B cell (primary cell): ENCODE measurements at regions not wholly inside any gene's neighbourhood (a gene's known extent, or its start where the extent isn't known, plus 50 kb on each side); places are given as distances from the start of the nearest gene placed in this dataset.

Experiments used
- ATAC-seq: fragments of 200-7000 bp; cut with Tn5 transposase; one replicate; pipeline ENCODE4 v1.10.0; 2021; ENCODE audit warnings: low read depth, mild to moderate bottlenecking, moderate number of reproducible peaks, moderate library complexity
- CTCF ChIA-PET: fragments of 350-600 bp; sonication (Branson Sonifier 250); formaldehyde crosslinking; loops from one replicate; lab custom pipeline; 2021; ENCODE audit warnings: antibody characterized with exemption, inconsistent platforms; lab: Charles Lee
- POLR2A ChIA-PET: fragments of 350-600 bp; sonication (Branson Sonifier 250); formaldehyde crosslinking; loops from one replicate; lab custom pipeline; 2021; ENCODE audit warnings: antibody characterized with exemption; lab: Charles Lee
- DNase-seq: peaks from one replicate; pipeline ENCODE4 v3.0.0; 2013
- H2AFZ ChIP-seq: 2 replicates; pipeline ENCODE4 v1.6.1; 2012; ENCODE audit warnings: mild to moderate bottlenecking, low read depth, low read length; ENCODE audit not compliant: insufficient read depth, poor library complexity, severe bottlenecking
- H3K27ac ChIP-seq, 2 donors: 1 replicate in 1 of 2; 2 replicates in 1 of 2; pipeline ENCODE4 v1.5.1; 2012 to 2013; ENCODE audit warnings: low read length in 2 of 2, mild to moderate bottlenecking in 2 of 2, moderate library complexity in 1 of 2
- H3K27me3 ChIP-seq, 4 experiments: fragments of 200-600 bp in 1 of 4; sonication (generic) in 1 of 4; replicated peaks in 1 of 4; 1 replicate in 2 of 4; 2 replicates in 2 of 4; pipeline versions ENCODE4 v1.6.1 to v1.7.0; 2013 to 2016; ENCODE audit warnings: low read length in 3 of 4, mild to moderate bottlenecking in 2 of 4, mixed read lengths in 1 of 4, moderate library complexity in 1 of 4; ENCODE audit not compliant: insufficient read depth in 4 of 4, control insufficient read depth in 3 of 4; ENCODE audit errors: control extremely low read depth in 1 of 4
- H3K36me3 ChIP-seq, 2 experiments: replicated peaks in 1 of 2; 1 replicate in 1 of 2; 2 replicates in 1 of 2; pipeline versions ENCODE4 v1.6.1 to v1.7.1; 2013; ENCODE audit warnings: low read length in 1 of 2; ENCODE audit not compliant: insufficient read depth in 2 of 2, control insufficient read depth in 1 of 2; ENCODE audit errors: control extremely low read depth in 1 of 2, extremely low read depth in 1 of 2
- H3K4me1 ChIP-seq, 2 donors: fragments of 200-600 bp in 1 of 2; sonication (generic) in 1 of 2; 1 replicate in 1 of 2; 2 replicates in 1 of 2; pipeline versions ENCODE4 v1.5.1 to v1.6.1; 2013 to 2017; ENCODE audit warnings: low read length in 2 of 2; ENCODE audit not compliant: control insufficient read depth in 2 of 2, insufficient read depth in 2 of 2
- H3K4me2 ChIP-seq: replicated peaks from 2 replicates; pipeline ENCODE3; 2012; ENCODE audit warnings: mild to moderate bottlenecking, low read depth, low read length; ENCODE audit not compliant: poor library complexity, severe bottlenecking
- H3K4me3 ChIP-seq, 5 experiments: fragments of 200-600 bp in 1 of 5; sonication (generic) in 1 of 5; 1 replicate in 3 of 5; 2 replicates in 2 of 5; pipeline versions ENCODE4 v1.5.1 to v1.7.0; 2011 to 2016; ENCODE audit warnings: low read length in 4 of 5, mild to moderate bottlenecking in 4 of 5, low read depth in 2 of 5, control low read depth in 1 of 5, moderate library complexity in 1 of 5; ENCODE audit not compliant: insufficient read depth in 1 of 5; ENCODE audit errors: control extremely low read depth in 1 of 5, extremely low read depth in 1 of 5
- H3K79me2 ChIP-seq: fragments of 200-600 bp; sonication (generic); one replicate; pipeline ENCODE4 v1.6.0; 2016; ENCODE audit warnings: low read length; ENCODE audit not compliant: control insufficient read depth, insufficient read depth
- H3K9ac ChIP-seq: fragments of 200-600 bp; sonication (generic); 2 replicates; pipeline ENCODE4 v1.6.1; 2017; ENCODE audit warnings: mild to moderate bottlenecking, low read length, moderate library complexity
- H3K9me3 ChIP-seq, 3 donors: one replicate each; pipeline versions ENCODE4 v1.6.1 to v1.7.1; 2013; ENCODE audit warnings: low read length in 2 of 3; ENCODE audit not compliant: control insufficient read depth in 2 of 3, insufficient read depth in 1 of 3; ENCODE audit errors: control extremely low read depth in 1 of 3
- H4K20me1 ChIP-seq: 2 replicates; pipeline ENCODE4 v1.6.0; 2012; ENCODE audit warnings: mild to moderate bottlenecking, low read length; ENCODE audit not compliant: insufficient read depth, control insufficient read depth, poor library complexity, severe bottlenecking
- H3K27ac Mint-ChIP-seq: one replicate; pipeline ENCODE4 v1.8.0; 2021; ENCODE audit warnings: mixed read lengths
- H3K27me3 Mint-ChIP-seq: one replicate; pipeline ENCODE4 v1.8.0; 2021; ENCODE audit warnings: mixed read lengths
- H3K4me1 Mint-ChIP-seq: one replicate; pipeline ENCODE4 v1.8.0; 2021; ENCODE audit warnings: mixed read lengths
- H3K4me3 Mint-ChIP-seq: one replicate; pipeline ENCODE4 v1.8.0; 2021; ENCODE audit warnings: mixed read lengths
- H3K9me3 Mint-ChIP-seq: one replicate; pipeline ENCODE4 v1.8.0; 2022; ENCODE audit warnings: mixed read lengths; ENCODE audit not compliant: insufficient read depth
- CTCF ChIP-seq: fragments of 200-600 bp; IDR thresholded peaks from one replicate; pipeline ENCODE4 v1.8.0; 2022; ENCODE audit warnings: antibody characterized with exemption, mild to moderate bottlenecking
- EZH2 ChIP-seq: IDR thresholded peaks from 2 replicates; pipeline ENCODE4 v1.6.1; 2012; ENCODE audit warnings: borderline replicate concordance, low read depth, mild to moderate bottlenecking, moderate library complexity, low read length; ENCODE audit not compliant: insufficient read depth, poor library complexity, severe bottlenecking
- WGBS: methylation state at CpG from one replicate; pipeline ENCODE4 v1.1.5; 2013; ENCODE audit warnings: missing lambda C conversion rate; ENCODE audit not compliant: insufficient coverage; 5-methylcytosine and 5-hydroxymethylcytosine counted together
- intact Hi-C: fragments of 100-400 bp; cut with micrococcal nuclease; formaldehyde crosslinking; loops from one replicate; pipeline ENCODE4 v1.10.0; 2022

- ATAC-seq: no peak
- no peak for DNase-seq
- Histone ChIP-seq H4K20me1 (no peaks in the 10 kb centered on the region), H3K4me1 (no peaks in the 10 kb centered on the region), H3K4me2 (no peak overlapping the region), H3K9me3 (no peaks in the 10 kb centered on the region), H3K4me3 (no peak overlapping the region), H3K36me3 (no peaks in the 10 kb centered on the region), H2AFZ (no peak overlapping the region), H3K27ac (no peak overlapping the region), H3K9ac (no peak overlapping the region), H3K79me2 (no peaks in the 10 kb centered on the region), H3K27me3 (no peaks in the 10 kb centered on the region)
- no peaks in the 10 kb centered on the region for H3K9me3 Mint-ChIP-seq
- H3K4me1 Mint-ChIP-seq: no peaks in the 10 kb centered on the region
- POLR2A ChIA-PET: no interaction called here
- TF ChIP-seq EZH2: no peak
- no peak for TF ChIP-seq CTCF
- no peak overlapping the region for H3K27ac Mint-ChIP-seq
- 94% methylated on average over 2 of the region's 5 CpGs for WGBS
- CTCF ChIA-PET: no interaction called here
- intact Hi-C loops: no loop called here
- H3K27me3 Mint-ChIP-seq: peaks cover 8% of the 10 kb centered on the region
- no peak overlapping the region for H3K4me3 Mint-ChIP-seq
Observed at GRCh38 chr11:122330279-122330965, 214.4 kb upstream of the BLID start.

- DNase-seq (no peak), ATAC-seq (no peak)
- Histone ChIP-seq H3K79me2 (no peaks in the 10 kb centered on the region), H3K27ac (no peak overlapping the region), H3K9me3 (no peaks in the 10 kb centered on the region), H3K4me2 (no peak overlapping the region), H3K4me3 (no peak overlapping the region), H4K20me1 (no peaks in the 10 kb centered on the region), H3K4me1 (no peaks in the 10 kb centered on the region), H3K9ac (no peak overlapping the region), H2AFZ (no peak overlapping the region), H3K27me3 (no peaks in the 10 kb centered on the region), H3K36me3 (no peaks in the 10 kb centered on the region)
- no peaks in the 10 kb centered on the region for H3K9me3 Mint-ChIP-seq
- H3K27me3 Mint-ChIP-seq: no peaks in the 10 kb centered on the region
- TF ChIP-seq CTCF (no peak), EZH2 (no peak)
- POLR2A ChIA-PET: no interaction called here
- H3K4me3 Mint-ChIP-seq: no peak overlapping the region
- H3K27ac Mint-ChIP-seq: no peak overlapping the region
- intact Hi-C loops: no loop called here
- WGBS: no CpG with 5 or more reads among the region's 2 CpGs
- H3K4me1 Mint-ChIP-seq: no peaks in the 10 kb centered on the region
- CTCF ChIA-PET: no interaction called here
Observed at GRCh38 chr11:122327528-122327927, 211.5 kb upstream of the BLID start.
